Activated naive CD4-positive, alpha-beta T cell treated with anti-CD3 and anti-CD28 coated beads, Interleukin-2, amount 10 ng/mL, durations not matched to agents 7 days and 5 days (primary cell): ENCODE measurements at regions not wholly inside any gene's neighbourhood (a gene's known extent, or its start where the extent isn't known, plus 50 kb on each side); places are given as distances from the start of the nearest gene placed in this dataset.

Experiments
- CTCF ChIA-PET: fragments of 350-600 bp; sonication (Branson Sonifier 250); formaldehyde crosslinking; loops from one replicate; lab custom pipeline; 2021; ENCODE audit warnings: antibody characterized with exemption; lab: Charles Lee
- DNase-seq: peaks from one replicate; pipeline ENCODE4 v3.0.0-alpha.2; 2020
- H3K27ac Mint-ChIP-seq: one replicate; pipeline ENCODE4 v1.8.0; 2021; ENCODE audit warnings: mild to moderate bottlenecking, moderate library complexity, mixed read lengths
- H3K27me3 Mint-ChIP-seq: one replicate; pipeline ENCODE4 v1.8.0; 2021; ENCODE audit warnings: mild to moderate bottlenecking, mixed read lengths
- H3K36me3 Mint-ChIP-seq: one replicate; pipeline ENCODE4 v1.8.0; 2021; ENCODE audit warnings: mixed read lengths
- H3K4me1 Mint-ChIP-seq: one replicate; pipeline ENCODE4 v1.8.0; 2021; ENCODE audit warnings: mixed read lengths
- H3K4me3 Mint-ChIP-seq: one replicate; pipeline ENCODE4 v1.8.0; 2021; ENCODE audit warnings: mild to moderate bottlenecking, moderate library complexity, mixed read lengths
- H3K9me3 Mint-ChIP-seq: one replicate; pipeline ENCODE4 v1.8.0; 2021; ENCODE audit warnings: mixed read lengths

- Mint-ChIP-seq H3K9me3 (peaks cover 6% of the 10 kb centered on the region), H3K4me3 (no peak overlapping the region), H3K27me3 (no peaks in the 10 kb centered on the region), H3K36me3 (no peaks in the 10 kb centered on the region), H3K27ac (no peak overlapping the region), H3K4me1 (no peaks in the 10 kb centered on the region)
- CTCF ChIA-PET = no interaction called here
- DNase-seq = no peak
These were observed 484.2 kb upstream of the LRRC4C start for GRCh38 chr11:41943656-41944055.

- no peaks in the 10 kb centered on the region for H3K36me3 Mint-ChIP-seq
- H3K4me3 Mint-ChIP-seq = no peak overlapping the region
- CTCF ChIA-PET = no interaction called here
- no peaks in the 10 kb centered on the region for H3K4me1 Mint-ChIP-seq
- H3K27ac Mint-ChIP-seq = no peak overlapping the region
- peaks cover 10% of the 10 kb centered on the region for H3K9me3 Mint-ChIP-seq
- H3K27me3 Mint-ChIP-seq = no peaks in the 10 kb centered on the region
- DNase-seq = no peak
These were observed 487.9 kb upstream of the LRRC4C start for GRCh38 chr11:41947392-41947791.

GRCh38 chr11:41950470-41951143, 491.2 kb upstream of the LRRC4C start:
- H3K9me3 Mint-ChIP-seq = peaks cover 14% of the 10 kb centered on the region
- no peak overlapping the region for H3K27ac Mint-ChIP-seq
- H3K36me3 Mint-ChIP-seq = no peaks in the 10 kb centered on the region
- no peaks in the 10 kb centered on the region for H3K27me3 Mint-ChIP-seq
- CTCF ChIA-PET = no interaction called here
- H3K4me3 Mint-ChIP-seq = no peak overlapping the region
- no peak for DNase-seq
- no peaks in the 10 kb centered on the region for H3K4me1 Mint-ChIP-seq

GRCh38 chr11:41954034-41954433, 494.6 kb upstream of the LRRC4C start:
- no peak overlapping the region for H3K4me3 Mint-ChIP-seq
- H3K36me3 Mint-ChIP-seq = no peaks in the 10 kb centered on the region
- CTCF ChIA-PET = no interaction called here
- H3K4me1 Mint-ChIP-seq = no peaks in the 10 kb centered on the region
- peaks cover 21% of the 10 kb centered on the region for H3K9me3 Mint-ChIP-seq
- no peaks in the 10 kb centered on the region for H3K27me3 Mint-ChIP-seq
- H3K27ac Mint-ChIP-seq = no peak overlapping the region
- DNase-seq = no peak

- no peaks in the 10 kb centered on the region for H3K36me3 Mint-ChIP-seq
- no peaks in the 10 kb centered on the region for H3K27me3 Mint-ChIP-seq
- H3K4me3 Mint-ChIP-seq = no peak overlapping the region
- peaks cover 18% of the 10 kb centered on the region for H3K9me3 Mint-ChIP-seq
- H3K4me1 Mint-ChIP-seq = no peaks in the 10 kb centered on the region
- no peak for DNase-seq
- no peak overlapping the region for H3K27ac Mint-ChIP-seq
- CTCF ChIA-PET = no interaction called here
These were observed 495.6 kb upstream of the LRRC4C start for GRCh38 chr11:41955066-41955465.

GRCh38 chr11:41955635-41956400, 496.4 kb upstream of the LRRC4C start:
- no peaks in the 10 kb centered on the region for H3K36me3 Mint-ChIP-seq
- no peak for DNase-seq
- H3K27me3 Mint-ChIP-seq = no peaks in the 10 kb centered on the region
- H3K9me3 Mint-ChIP-seq = peaks cover 21% of the 10 kb centered on the region
- H3K4me3 Mint-ChIP-seq = no peak overlapping the region
- H3K27ac Mint-ChIP-seq = no peak overlapping the region
- CTCF ChIA-PET = no interaction called here
- H3K4me1 Mint-ChIP-seq = no peaks in the 10 kb centered on the region

- no peaks in the 10 kb centered on the region for H3K27me3 Mint-ChIP-seq
- H3K9me3 Mint-ChIP-seq = peaks cover 12% of the 10 kb centered on the region
- no peak overlapping the region for H3K27ac Mint-ChIP-seq
- no peak overlapping the region for H3K4me3 Mint-ChIP-seq
- no peak for DNase-seq
- CTCF ChIA-PET = no interaction called here
- no peaks in the 10 kb centered on the region for H3K4me1 Mint-ChIP-seq
- no peaks in the 10 kb centered on the region for H3K36me3 Mint-ChIP-seq
These were observed 504.0 kb upstream of the LRRC4C start for GRCh38 chr11:41963406-41963805.

GRCh38 chr11:41970681-41971080, 511.2 kb upstream of the LRRC4C start:
- Mint-ChIP-seq H3K27ac (no peak overlapping the region), H3K4me3 (no peak overlapping the region), H3K36me3 (no peaks in the 10 kb centered on the region), H3K9me3 (peaks cover 17% of the 10 kb centered on the region), H3K27me3 (no peaks in the 10 kb centered on the region), H3K4me1 (no peaks in the 10 kb centered on the region)
- CTCF ChIA-PET = no interaction called here
- no peak for DNase-seq

GRCh38 chr11:41971592-41971991, 512.1 kb upstream of the LRRC4C start:
- Mint-ChIP-seq H3K9me3 (peaks cover 17% of the 10 kb centered on the region), H3K36me3 (no peaks in the 10 kb centered on the region), H3K4me3 (no peak overlapping the region), H3K4me1 (no peaks in the 10 kb centered on the region), H3K27me3 (no peaks in the 10 kb centered on the region), H3K27ac (no peak overlapping the region)
- DNase-seq = no peak
- CTCF ChIA-PET = no interaction called here

- no peaks in the 10 kb centered on the region for H3K36me3 Mint-ChIP-seq
- no peak for DNase-seq
- CTCF ChIA-PET = no interaction called here
- H3K4me3 Mint-ChIP-seq = no peak overlapping the region
- no peak overlapping the region for H3K27ac Mint-ChIP-seq
- H3K9me3 Mint-ChIP-seq = peaks cover 18% of the 10 kb centered on the region
- H3K27me3 Mint-ChIP-seq = no peaks in the 10 kb centered on the region
- H3K4me1 Mint-ChIP-seq = no peaks in the 10 kb centered on the region
These were observed 519.5 kb upstream of the LRRC4C start for GRCh38 chr11:41978945-41979344.

GRCh38 chr11:41980741-41981140, 521.3 kb upstream of the LRRC4C start:
- Mint-ChIP-seq H3K4me1 (no peaks in the 10 kb centered on the region), H3K27me3 (no peaks in the 10 kb centered on the region), H3K36me3 (no peaks in the 10 kb centered on the region), H3K4me3 (no peak overlapping the region), H3K9me3 (peaks cover 16% of the 10 kb centered on the region), H3K27ac (no peak overlapping the region)
- no peak for DNase-seq
- CTCF ChIA-PET = no interaction called here

GRCh38 chr11:41982276-41982675, 522.8 kb upstream of the LRRC4C start:
- Mint-ChIP-seq H3K27ac (no peak overlapping the region), H3K9me3 (peaks cover 16% of the 10 kb centered on the region), H3K4me1 (no peaks in the 10 kb centered on the region), H3K27me3 (no peaks in the 10 kb centered on the region), H3K4me3 (no peak overlapping the region), H3K36me3 (no peaks in the 10 kb centered on the region)
- DNase-seq = no peak
- CTCF ChIA-PET = no interaction called here

- no peaks in the 10 kb centered on the region for H3K36me3 Mint-ChIP-seq
- H3K4me1 Mint-ChIP-seq = no peaks in the 10 kb centered on the region
- no peaks in the 10 kb centered on the region for H3K27me3 Mint-ChIP-seq
- peaks cover 16% of the 10 kb centered on the region for H3K9me3 Mint-ChIP-seq
- no peak overlapping the region for H3K27ac Mint-ChIP-seq
- CTCF ChIA-PET = no interaction called here
- no peak for DNase-seq
- no peak overlapping the region for H3K4me3 Mint-ChIP-seq
These were observed 523.5 kb upstream of the LRRC4C start for GRCh38 chr11:41982975-41983374.

- H3K4me1 Mint-ChIP-seq = no peaks in the 10 kb centered on the region
- H3K36me3 Mint-ChIP-seq = no peaks in the 10 kb centered on the region
- no peaks in the 10 kb centered on the region for H3K27me3 Mint-ChIP-seq
- H3K9me3 Mint-ChIP-seq = peaks cover 17% of the 10 kb centered on the region
- H3K4me3 Mint-ChIP-seq = no peak overlapping the region
- H3K27ac Mint-ChIP-seq = no peak overlapping the region
- no peak for DNase-seq
- CTCF ChIA-PET = no interaction called here
These were observed 524.0 kb upstream of the LRRC4C start for GRCh38 chr11:41983475-41983874.

GRCh38 chr11:41984023-41984422, 524.6 kb upstream of the LRRC4C start:
- H3K4me3 Mint-ChIP-seq = no peak overlapping the region
- H3K27ac Mint-ChIP-seq = no peak overlapping the region
- no peaks in the 10 kb centered on the region for H3K4me1 Mint-ChIP-seq
- no peak for DNase-seq
- peaks cover 16% of the 10 kb centered on the region for H3K9me3 Mint-ChIP-seq
- H3K36me3 Mint-ChIP-seq = no peaks in the 10 kb centered on the region
- H3K27me3 Mint-ChIP-seq = no peaks in the 10 kb centered on the region
- CTCF ChIA-PET = no interaction called here
